HepG2 (cell line): ENCODE measurements at regions not wholly inside any gene's neighbourhood (a gene's known extent, or its start where the extent isn't known, plus 50 kb on each side); places are given as distances from the start of the nearest gene placed in this dataset.

Experiments used
- ATAC-seq: fragments of 200-7000 bp; cut with Tn5 transposase; 3 replicates; pipeline ENCODE4 v1.9.1; 2020; ENCODE audit warnings: mild to moderate bottlenecking, moderate library complexity
- BruUV-seq: library from RNA; stranded (reverse); fragments of 400-500 nt; replicated peaks from 2 replicates; lab custom pipeline; 2021; lab: Mats Ljungman, UMichigan
- CTCF ChIA-PET: fragments of 300-600 bp; formaldehyde crosslinking; extraction: SDS; loops from one replicate; lab custom pipeline; 2021; ENCODE audit warnings: low total read pairs, inconsistent platforms, low intra/inter-chr PET ratio; lab: Yijun Ruan, JAX
- POLR2A ChIA-PET: fragments of 350-600 bp; sonication (Branson Sonifier 250); formaldehyde crosslinking; loops from one replicate; lab custom pipeline; 2020; ENCODE audit warnings: antibody characterized with exemption, inconsistent platforms; lab: Yijun Ruan, JAX
- DNase-seq: peaks from one replicate; pipeline ENCODE4 v3.0.0-alpha.2; 2015; ENCODE audit warnings: low spot score
- FAIRE-seq: peaks from 3 replicates; lab custom pipeline; 2011; peaks lifted over from hg19 to GRCh38; lab: Jason Lieb, UNC
- H2AFZ ChIP-seq: one replicate; pipeline ENCODE4 v1.6.1; 2011; ENCODE audit warnings: low read length, inconsistent platforms
- H3K27ac ChIP-seq: fragments of 300-600 bp; 3 replicates; pipeline ENCODE4 v1.8.0; 2011; ENCODE audit warnings: mixed run types, mild to moderate bottlenecking, mixed read lengths, low read length, inconsistent platforms; ENCODE audit not compliant: insufficient read depth; ENCODE audit errors: extremely low read length
- H3K27me3 ChIP-seq, 2 experiments: fragments of 200-600 bp in 1 of 2; 2 replicates in 1 of 2; 3 replicates in 1 of 2; pipeline versions ENCODE4 v1.6.0 to v1.8.0; 2011; ENCODE audit warnings: low read length in 2 of 2, mild to moderate bottlenecking in 2 of 2, moderate library complexity in 2 of 2, inconsistent platforms in 1 of 2; ENCODE audit not compliant: insufficient read depth in 2 of 2, control insufficient read depth in 1 of 2
- H3K36me3 ChIP-seq, 2 experiments: fragments of 200-600 bp in 1 of 2; replicated peaks in 1 of 2; 2 replicates in 1 of 2; 3 replicates in 1 of 2; pipeline versions ENCODE4 v1.5.1 to v1.8.0; 2011; ENCODE audit warnings: low read length in 2 of 2, inconsistent platforms in 1 of 2; ENCODE audit not compliant: insufficient read depth in 2 of 2, control insufficient read depth in 1 of 2
- H3K4me1 ChIP-seq: 2 replicates; pipeline ENCODE4 v1.5.1; 2012; ENCODE audit warnings: low read length, inconsistent platforms; ENCODE audit not compliant: insufficient read depth
- H3K4me2 ChIP-seq: 2 replicates; pipeline ENCODE4 v1.6.0; 2011; ENCODE audit warnings: low read depth, low read length, inconsistent platforms
- H3K4me3 ChIP-seq, 3 experiments: fragments of 200-600 bp in 1 of 3; sonication (generic), shearing (Covaris generic) in 1 of 3; replicated peaks in 1 of 3; 2 replicates each; pipeline ENCODE4 v1.5.1; 2011 to 2016; ENCODE audit warnings: low read length in 3 of 3, inconsistent platforms in 2 of 3, low read depth in 2 of 3, mild to moderate bottlenecking in 2 of 3, control low read depth in 1 of 3, mixed read lengths in 1 of 3; ENCODE audit not compliant: insufficient read depth in 1 of 3
- H3K79me2 ChIP-seq: one replicate; pipeline ENCODE4 v1.6.1; 2011; ENCODE audit warnings: low read length, inconsistent platforms; ENCODE audit not compliant: insufficient read depth
- H3K9ac ChIP-seq: 2 replicates; pipeline ENCODE4 v1.6.0; 2011; ENCODE audit warnings: mild to moderate bottlenecking, low read depth, low read length, inconsistent platforms; ENCODE audit not compliant: insufficient read depth
- H3K9me3 ChIP-seq: 2 replicates; pipeline ENCODE4 v1.5.1; 2012; ENCODE audit warnings: mild to moderate bottlenecking, low read length
- H4K20me1 ChIP-seq: 2 replicates; pipeline ENCODE4 v1.6.0; 2011; ENCODE audit warnings: inconsistent platforms, mild to moderate bottlenecking, low read length, moderate library complexity; ENCODE audit not compliant: insufficient read depth
- AHDC1 ChIP-seq: sonication (generic); formaldehyde crosslinking; IDR thresholded peaks from 2 replicates; pipeline ENCODE4 v1.5.1; 2020; ENCODE audit warnings: mild to moderate bottlenecking, missing genetic modification reagents, borderline replicate concordance
- IKZF4 ChIP-seq: sonication (generic); formaldehyde crosslinking; IDR thresholded peaks from 2 replicates; pipeline ENCODE4 v1.5.1; 2020; ENCODE audit warnings: borderline replicate concordance, mild to moderate bottlenecking, low read depth, missing genetic modification reagents; ENCODE audit errors: not compliant biosample characterization
- MLLT10 ChIP-seq: sonication (generic); formaldehyde crosslinking; IDR thresholded peaks from 2 replicates; pipeline ENCODE4 v1.4.0; 2020; ENCODE audit warnings: missing genetic modification reagents
- NCOA2 ChIP-seq: sonication (generic); formaldehyde crosslinking; IDR thresholded peaks from 2 replicates; pipeline ENCODE4 v1.8.0; 2022; ENCODE audit warnings: inconsistent platforms
- PHB2 ChIP-seq: fragments of 450-650 bp; IDR thresholded peaks from 2 replicates; pipeline ENCODE4 v1.6.1; 2018; ENCODE audit not compliant: partially characterized antibody
- RARA ChIP-seq: IDR thresholded peaks from 2 replicates; pipeline ENCODE4 v1.6.1; 2016; ENCODE audit warnings: missing genetic modification reagents, missing compliant biosample characterization
- RFXANK ChIP-seq: IDR thresholded peaks from 2 replicates; pipeline ENCODE4 v1.6.1; 2016
- SIN3B ChIP-seq: fragments of 150-350 bp; IDR thresholded peaks from 2 replicates; pipeline ENCODE4 v1.6.1; 2014; ENCODE audit warnings: low read length
- ZMYM3 ChIP-seq: sonication (generic); formaldehyde crosslinking; IDR thresholded peaks from 2 replicates; pipeline ENCODE4 v1.5.1; 2020; ENCODE audit warnings: mild to moderate bottlenecking, missing genetic modification reagents
- ZNF775 ChIP-seq: sonication (generic); formaldehyde crosslinking; IDR thresholded peaks from 2 replicates; pipeline ENCODE4 v1.4.0; 2020; ENCODE audit warnings: missing genetic modification reagents, mild to moderate bottlenecking, moderate library complexity, borderline replicate concordance
- WGBS: methylation state at CpG from one replicate; pipeline ENCODE4 v1.1.6; 2017; ENCODE audit warnings: low lambda C conversion rate; 5-methylcytosine and 5-hydroxymethylcytosine counted together
- in situ Hi-C: cut with HindIII; loops from 2 replicates; pipeline ENCODE4 v1.10.0; 2017; ENCODE audit warnings: low pct_unique_long_range_greater_than_20kb; ENCODE audit not compliant: extremely low pct_ligation_motif_present
- intact Hi-C: fragments of 100-400 bp; cut with micrococcal nuclease; formaldehyde crosslinking; loops from one replicate; pipeline ENCODE4 v1.10.0; 2022; ENCODE audit not compliant: unreplicated experiment
- TF ChIP-seq, protein P1 (sequence below): sonication (generic); formaldehyde crosslinking; IDR thresholded peaks from 2 replicates; pipeline ENCODE4 v1.5.0; 2020; ENCODE audit warnings: missing genetic modification reagents, mild to moderate bottlenecking, borderline replicate concordance

GRCh38 chr14:73773441-73774240 is 59.5 kb upstream of the PNMA1 start:
- ATAC-seq: no peak
- POLR2A ChIA-PET: interaction anchor here (2.6 kb wide), 1 partner anchor 28 kb away, joined by 5 read pairs; no protein-coding TSS in a partner anchor
- H3K79me2 ChIP-seq: peaks cover 93% of the 10 kb centered on the region

GRCh38 chr14:73771848-73772638 is 57.9 kb upstream of the PNMA1 start:
- Histone ChIP-seq H4K20me1 (peaks cover 69% of the 10 kb centered on the region), H3K27ac (peak overlapping the region; percentile 53), H3K27me3 (no peaks in the 10 kb centered on the region), H3K4me1 (peaks cover 79% of the 10 kb centered on the region), H2AFZ (no peak overlapping the region), H3K4me2 (peak overlapping the region; percentile 65), H3K9me3 (no peaks in the 10 kb centered on the region), H3K4me3 (peak overlapping the region in 1 of 3 experiments; percentile 27; a peak in 1 of 6 replicates), H3K79me2 (peaks cover 93% of the 10 kb centered on the region), H3K9ac (peak overlapping the region; percentile 27; the same call in 1 of the 2 replicates), H3K36me3 (no peaks in the 10 kb centered on the region; a peak in 1 of 5 replicates)
- ChIA-PET POLR2A (interaction anchor here (0.5 to 5.5 kb wide), 10 partner anchors 10 to 228 kb away, joined by 3 to 57 read pairs (median 4); partner anchors contain the start of gene PTGR2), CTCF (interaction anchor here (1.4 kb wide), 1 partner anchor 12 kb away, joined by 4 read pairs; a partner anchor contains a TSS)
- no TSS peak for BruUV-seq
- DNase-seq (peak; percentile 94), FAIRE-seq (peak; percentile 97), ATAC-seq (peak; percentile 95)
- in situ Hi-C loops (no loop called here), intact Hi-C loops (loop anchor here (1.0 kb wide), 2 partner anchors 11 to 12 kb away; a partner anchor contains a TSS)
- WGBS: 0% methylated on average over 5 of the region's 7 CpGs
- TF ChIP-seq RARA (CRISPR knock-in tag) (peak; percentile 96), AHDC1 (CRISPR knock-in tag) (0 out of 2 replicates have a peak, but pooled peaks have one; percentile 38), NCOA2 (CRISPR knock-in tag) (peak; percentile 86), MLLT10 (CRISPR knock-in tag) (no peak), IKZF4 (peak; percentile 60)

More at GRCh38 chr14:73773441-73774240, 59.5 kb upstream of the PNMA1 start:
- H4K20me1 ChIP-seq: peaks cover 75% of the 10 kb centered on the region
- H3K27ac ChIP-seq: no peak overlapping the region
- no peak overlapping the region for H3K4me2 ChIP-seq
- TF ChIP-seq, protein P1, sequence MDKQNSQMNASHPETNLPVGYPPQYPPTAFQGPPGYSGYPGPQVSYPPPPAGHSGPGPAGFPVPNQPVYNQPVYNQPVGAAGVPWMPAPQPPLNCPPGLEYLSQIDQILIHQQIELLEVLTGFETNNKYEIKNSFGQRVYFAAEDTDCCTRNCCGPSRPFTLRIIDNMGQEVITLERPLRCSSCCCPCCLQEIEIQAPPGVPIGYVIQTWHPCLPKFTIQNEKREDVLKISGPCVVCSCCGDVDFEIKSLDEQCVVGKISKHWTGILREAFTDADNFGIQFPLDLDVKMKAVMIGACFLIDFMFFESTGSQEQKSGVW (CRISPR knock-in tag): no peak
- TF ChIP-seq ZNF775 (CRISPR knock-in tag) (no peak), SIN3B (no peak), RFXANK (CRISPR knock-in tag) (no peak), ZMYM3 (CRISPR knock-in tag) (no peak), PHB2 (no peak)
- TF ChIP-seq, all 625 proteins: peak for 0
- Histone ChIP-seq H3K9ac (no peak overlapping the region), H3K27me3 (no peaks in the 10 kb centered on the region), H3K36me3 (peaks cover 0 to 5% of the 10 kb centered on the region in 2 experiments; a peak in 3 of 5 replicates), H3K9me3 (no peaks in the 10 kb centered on the region), H2AFZ (no peak overlapping the region), H3K4me1 (peaks cover 79% of the 10 kb centered on the region), H3K4me3 (no peak overlapping the region)
- no peak for DNase-seq
- no peak for FAIRE-seq
- in situ Hi-C loops: no loop called here
- intact Hi-C loops: no loop called here
- CTCF ChIA-PET: no interaction called here
- 93% methylated on average over 11 of the region's 11 CpGs for WGBS
- BruUV-seq: no TSS peak
